Right renal pelvis (tissue), 4 donors: ENCODE measurements at regions not wholly inside any gene's neighbourhood (a gene's known extent, or its start where the extent isn't known, plus 50 kb on each side); places are given as distances from the start of the nearest gene placed in this dataset.
A peak's percentile ranks its signal among the peaks of the same experiment; 100 is the strongest.

Source experiments
- DNase-seq, 4 donors: peaks; one replicate each; pipeline ENCODE4 v3.0.0-alpha.2; 2013; ENCODE audit warnings: low read depth in 4 of 4, low spot score in 3 of 4, missing footprints in 1 of 4

DNA sequence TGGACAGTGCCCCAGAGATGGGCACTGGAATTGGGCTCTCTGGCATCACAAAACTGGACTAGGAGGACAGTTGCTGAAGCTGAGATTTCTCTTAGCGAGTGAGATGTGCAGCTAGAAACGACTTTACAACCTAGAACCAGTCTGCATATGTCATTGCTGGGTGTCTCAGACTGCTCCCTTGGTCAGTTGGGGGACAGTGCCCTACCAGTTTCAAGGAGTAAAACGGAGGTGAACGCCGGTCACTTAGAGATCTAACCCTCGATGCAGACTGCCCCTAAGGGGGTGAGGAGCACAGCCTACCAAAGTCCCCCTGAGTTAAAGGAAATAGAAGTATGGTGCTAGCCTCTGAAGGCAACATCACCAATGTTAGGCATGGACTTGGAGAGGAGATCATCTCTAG is 704.4 kb upstream of the CDH9 start:
- no peak for DNase-seq

DNA sequence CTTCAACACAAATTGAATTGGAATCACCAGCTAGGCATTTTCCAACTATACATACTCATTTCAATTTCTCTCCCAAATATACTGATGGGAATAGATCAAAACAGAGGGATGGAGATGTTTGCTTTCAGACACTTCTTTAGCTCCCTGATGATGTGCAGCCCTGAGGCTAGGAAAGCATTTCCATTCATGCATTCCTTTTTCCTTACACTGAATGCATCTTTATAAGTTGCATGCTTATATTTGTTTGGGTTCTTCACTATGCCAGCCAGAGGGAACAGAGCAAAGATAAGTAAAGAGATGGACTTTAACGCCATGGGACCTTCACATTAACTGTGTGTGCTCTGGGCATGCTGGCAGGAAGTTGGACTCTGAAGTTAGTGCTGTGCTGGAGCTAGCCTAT is 696.5 kb upstream of the CDH9 start:
- no peak for DNase-seq

DNA sequence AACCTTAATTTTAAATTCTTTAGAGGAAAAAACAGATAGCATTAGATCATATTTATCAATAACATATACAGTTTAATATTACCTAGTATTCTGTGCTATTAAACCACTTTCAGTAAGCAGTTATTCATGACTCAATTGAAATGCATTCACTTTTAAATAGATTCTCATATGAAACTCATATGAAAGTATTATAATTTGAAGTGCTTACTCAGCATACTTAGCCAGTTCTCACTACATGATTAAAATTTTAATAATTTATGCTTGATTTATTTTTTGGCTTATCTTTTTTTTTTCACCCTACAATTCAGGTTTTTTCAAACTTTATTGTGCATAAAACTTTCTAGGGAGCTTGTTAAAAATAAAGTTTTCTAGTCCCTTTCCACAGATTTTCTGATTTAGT is 694.9 kb upstream of the CDH9 start:
- DNase-seq: no peak

DNA sequence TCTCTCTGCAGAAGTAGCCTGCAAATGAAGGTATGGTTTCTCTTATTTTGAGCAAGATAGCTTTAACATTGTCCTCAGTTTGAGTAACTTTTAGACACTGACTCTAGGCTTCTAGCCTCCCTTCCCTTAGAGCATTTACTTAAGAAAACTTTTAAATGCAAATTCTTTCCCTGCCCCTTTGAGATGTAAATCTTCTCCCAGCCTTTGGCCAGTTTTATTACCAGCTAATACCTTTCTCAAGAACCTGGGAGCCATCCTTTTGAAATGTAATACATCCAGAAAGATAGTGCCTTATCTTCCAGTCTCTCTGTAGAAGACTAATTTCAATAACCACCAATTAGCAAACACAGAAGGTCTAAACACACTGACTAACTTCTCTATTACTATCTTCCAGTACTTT is 688.9 kb upstream of the CDH9 start:
- no peak for DNase-seq

DNA sequence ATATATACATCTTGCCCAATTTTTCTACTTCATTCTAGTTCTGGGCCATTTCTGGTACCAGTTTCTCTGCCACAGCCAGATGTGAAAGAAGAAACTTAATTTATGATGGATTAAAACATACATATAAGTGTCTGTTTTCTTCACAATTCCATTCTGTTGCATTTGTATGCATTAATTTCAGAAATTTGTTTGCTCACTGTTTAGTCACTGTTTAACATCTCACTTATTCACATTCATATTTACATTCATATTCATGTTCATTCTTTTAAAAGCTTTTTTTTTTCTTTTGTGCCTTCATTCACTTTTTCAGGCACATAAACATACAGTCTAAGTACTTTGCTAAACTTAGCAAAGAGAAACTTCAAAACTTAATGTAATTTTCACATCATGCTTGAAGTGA is 684.0 kb upstream of the CDH9 start:
- no peak for DNase-seq

DNA sequence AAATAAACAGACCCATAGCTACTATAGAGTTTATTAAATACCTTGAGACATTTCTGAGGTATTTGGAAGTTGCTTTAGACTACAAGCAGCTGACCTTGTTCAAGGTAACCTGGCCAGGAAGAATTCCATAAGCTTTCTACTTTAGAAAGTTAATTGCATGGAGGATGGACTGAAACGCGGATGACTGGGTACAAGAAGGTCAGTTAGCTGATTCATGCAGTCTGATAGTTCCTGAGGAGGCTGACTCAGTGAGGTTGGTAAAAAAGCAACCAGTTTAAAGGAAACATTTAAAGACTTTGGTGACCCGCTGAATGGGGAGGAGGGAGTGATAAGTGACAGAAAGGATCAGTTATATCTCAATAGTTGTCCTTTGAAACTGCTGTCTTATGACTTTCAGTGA is 670.1 kb upstream of the CDH9 start:
- DNase-seq: no peak

DNA sequence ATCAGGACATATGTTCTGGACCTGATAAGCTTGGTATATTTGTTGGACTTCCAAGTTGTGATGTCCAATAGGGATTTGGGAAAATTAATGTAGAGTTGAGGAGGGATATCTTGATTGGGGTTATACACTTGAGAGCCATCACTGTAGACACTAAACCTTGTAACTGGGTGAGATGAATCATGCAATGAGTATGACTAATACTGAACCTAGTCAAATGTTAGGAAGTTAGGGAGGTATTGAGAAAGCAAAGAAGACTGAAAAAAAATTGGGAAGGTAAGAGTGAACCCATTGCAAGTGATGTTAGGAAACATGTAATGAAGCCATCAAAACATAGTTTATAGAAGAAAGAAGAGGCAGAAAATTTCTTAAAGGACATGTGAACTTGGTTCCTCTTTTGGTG is 668.4 kb upstream of the CDH9 start:
- DNase-seq: no peak

DNA sequence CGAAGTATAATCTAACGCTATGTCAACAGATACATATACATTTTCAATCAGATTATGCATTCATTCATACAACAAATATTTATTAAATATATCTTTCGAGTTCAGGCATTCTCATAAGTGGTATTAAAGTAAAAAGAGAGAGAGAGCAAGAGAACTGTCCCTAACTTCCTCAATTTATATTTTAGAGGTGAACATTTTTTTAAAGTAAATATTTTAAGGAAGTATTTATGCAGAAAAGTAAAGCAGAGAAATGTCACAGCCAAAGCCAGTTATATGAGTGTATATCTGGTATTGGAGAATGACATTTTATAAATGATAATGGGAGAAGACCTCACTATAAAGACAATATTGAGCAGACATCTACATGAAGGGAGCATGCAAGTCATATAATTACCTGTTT is 667.3 kb upstream of the CDH9 start:
- no peak for DNase-seq

DNA sequence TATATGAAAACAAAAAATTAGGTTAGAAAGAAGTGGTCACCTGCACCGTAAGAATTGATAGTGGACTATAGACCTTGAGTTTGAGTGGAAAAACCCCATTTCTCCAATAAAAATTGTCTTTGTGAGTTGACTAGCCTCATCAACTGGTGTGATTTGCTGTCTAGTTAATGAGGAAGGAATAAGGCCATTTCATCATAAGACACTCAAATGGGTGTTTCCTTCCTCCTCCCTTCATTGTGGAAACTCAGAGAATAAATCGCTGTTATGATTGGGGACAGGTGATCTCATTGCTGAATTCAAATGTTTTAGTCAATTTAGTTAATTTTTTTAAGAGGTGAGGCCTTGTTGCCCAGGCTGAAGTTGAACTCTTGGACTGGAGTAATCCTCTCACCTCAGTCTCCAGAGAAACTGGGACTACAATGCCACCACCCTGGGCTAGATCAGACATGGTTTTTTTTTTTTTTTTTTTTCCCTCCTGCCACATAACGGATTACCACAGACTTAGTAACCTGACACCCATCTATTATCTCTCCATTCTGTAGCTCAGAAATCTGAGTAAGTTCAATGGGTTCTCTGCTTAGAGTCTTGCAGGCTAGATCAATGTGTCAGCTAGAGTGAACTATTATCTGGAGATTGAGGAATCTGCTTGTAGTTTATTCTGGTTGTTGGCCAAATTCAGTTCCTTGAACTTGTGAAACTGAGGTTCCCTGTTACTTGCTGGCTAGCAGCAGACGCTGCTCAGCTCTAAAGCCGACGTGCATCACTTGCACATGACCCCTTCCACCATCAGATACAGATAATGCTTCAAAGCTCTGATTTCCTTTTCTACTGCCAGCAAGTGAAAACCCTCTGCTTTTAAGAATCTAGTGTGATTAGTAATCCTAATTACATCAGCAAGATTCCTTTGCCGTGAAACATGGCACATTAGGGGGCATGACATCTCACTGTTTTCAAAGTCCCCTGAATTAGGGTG is 663.8 kb upstream of the CDH9 start:
- DNase-seq: no peak

DNA sequence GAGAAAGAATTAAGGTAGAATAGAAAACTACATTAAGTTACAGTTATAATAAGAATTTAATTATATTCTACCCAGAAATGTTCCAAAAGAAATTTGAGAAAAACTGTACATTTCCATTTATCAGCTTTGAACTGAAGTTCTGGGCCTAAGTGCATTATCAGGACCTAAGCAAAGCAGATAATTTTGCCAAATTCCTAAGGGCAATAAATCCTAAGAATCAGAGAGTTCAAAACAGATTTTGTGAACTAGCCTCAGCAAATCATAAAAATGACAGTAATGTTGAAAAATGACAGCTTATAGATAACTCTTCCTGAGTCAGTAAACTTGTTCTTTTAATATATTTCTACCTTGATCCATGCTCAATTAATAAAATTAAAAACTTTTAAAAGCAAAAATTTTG is 662.1 kb upstream of the CDH9 start:
- no peak for DNase-seq

DNA sequence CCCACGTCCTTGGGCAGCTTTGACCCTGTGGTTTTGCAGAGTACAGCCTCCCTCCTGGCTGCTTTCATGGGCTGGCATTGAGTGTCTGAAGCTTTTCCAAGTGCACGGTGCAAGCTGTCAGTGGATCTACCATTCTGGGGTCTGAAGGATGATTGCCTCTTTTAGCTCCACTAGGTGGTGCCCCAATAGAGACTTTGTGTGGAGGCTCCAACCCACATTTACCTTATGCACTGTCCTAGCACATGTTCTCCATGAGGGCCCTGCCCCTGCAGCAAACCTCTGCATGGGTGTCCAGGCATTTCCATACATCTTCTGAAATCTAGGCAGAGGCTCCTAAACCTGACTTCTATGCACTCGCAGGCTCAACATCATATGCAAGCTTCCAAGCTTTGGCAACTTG is 644.2 kb upstream of the CDH9 start:
- no peak for DNase-seq

DNA sequence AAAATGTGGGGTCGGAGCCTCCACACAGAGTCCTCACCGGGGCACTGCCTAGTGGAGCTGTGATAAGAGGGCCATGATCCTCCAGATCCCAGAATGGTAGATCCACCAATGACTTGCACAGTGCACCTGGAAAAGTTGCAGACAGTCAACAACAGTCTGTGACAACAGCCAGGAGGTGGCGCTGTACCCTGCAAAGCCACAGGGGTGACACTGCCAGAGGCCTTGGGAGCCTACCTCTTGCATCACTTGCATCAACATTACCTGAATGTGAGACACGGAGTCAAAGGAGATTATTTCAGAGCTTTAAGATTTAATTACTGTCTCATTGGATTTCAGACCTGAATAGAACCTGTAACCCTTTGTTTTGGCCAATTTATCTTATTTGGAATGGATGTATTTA is 614.1 kb upstream of the CDH9 start:
- DNase-seq: no peak

DNA sequence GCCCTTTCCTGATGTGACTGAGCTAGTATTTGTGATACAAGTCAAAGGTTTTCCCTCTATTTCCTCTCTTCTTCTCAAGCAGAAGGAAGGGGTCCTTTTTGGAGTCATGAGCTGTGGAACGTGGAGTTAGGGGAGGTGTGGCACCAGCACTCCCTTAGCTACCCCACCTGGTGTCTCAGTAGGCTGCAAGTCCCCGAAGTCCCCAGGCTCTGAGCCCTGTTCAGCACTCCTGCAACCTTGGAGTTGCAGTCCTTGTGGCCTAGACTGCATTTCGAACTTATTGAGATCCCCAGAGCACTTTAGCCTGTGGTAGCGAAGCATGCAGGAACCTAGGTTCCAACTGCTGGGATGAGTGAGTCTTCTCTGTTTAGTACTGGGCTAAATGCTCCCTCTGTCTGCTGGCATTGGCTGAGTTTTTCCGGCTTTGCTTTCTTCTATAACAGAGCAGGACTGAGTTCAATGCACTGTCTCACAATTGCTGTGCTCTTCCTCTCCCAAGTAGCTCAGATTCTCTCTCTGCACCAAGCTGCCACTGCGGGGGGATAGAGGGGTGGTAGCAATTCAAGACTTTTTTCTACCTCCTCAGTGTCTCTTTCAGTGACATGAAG is 600.7 kb upstream of the CDH9 start:
- DNase-seq: no peak

DNA sequence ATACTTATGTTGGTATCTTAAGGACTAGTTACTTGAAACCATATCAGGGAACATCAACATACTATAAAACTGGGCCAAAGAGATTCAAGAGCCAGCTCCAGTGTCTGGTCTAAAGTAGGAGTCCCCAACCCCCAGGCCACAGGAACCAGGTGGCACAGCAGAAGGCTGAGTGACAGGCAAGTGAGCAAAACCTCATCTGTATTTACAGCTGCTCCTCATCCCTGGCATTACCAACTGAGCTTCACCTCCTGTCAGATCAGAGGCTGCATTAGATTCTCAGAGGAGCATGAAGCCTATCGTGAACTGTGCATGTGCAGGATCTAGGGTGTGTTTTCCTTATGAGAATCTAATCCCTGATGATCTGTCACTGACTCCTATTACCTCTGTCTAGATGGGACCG is 581.6 kb upstream of the CDH9 start:
- DNase-seq: no peak

DNA sequence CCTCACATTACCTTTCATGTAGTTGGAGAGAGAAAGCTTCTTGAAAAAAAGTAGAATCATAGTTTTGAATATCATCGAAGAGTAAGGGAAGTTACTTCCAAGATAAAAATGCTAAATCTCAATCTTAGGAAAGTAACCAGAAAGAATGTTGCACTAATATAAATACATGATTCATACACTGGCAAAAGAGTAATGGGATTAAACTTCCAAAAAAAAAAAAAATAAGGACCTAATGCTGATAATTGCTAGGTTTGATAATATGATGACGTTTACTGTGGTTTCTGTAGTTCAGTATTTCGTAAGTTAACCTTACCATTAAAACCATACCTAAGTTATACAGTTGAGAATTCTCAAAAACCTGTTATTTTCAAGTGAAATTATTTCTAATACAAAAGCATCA is 573.8 kb upstream of the CDH9 start:
- no peak for DNase-seq

DNA sequence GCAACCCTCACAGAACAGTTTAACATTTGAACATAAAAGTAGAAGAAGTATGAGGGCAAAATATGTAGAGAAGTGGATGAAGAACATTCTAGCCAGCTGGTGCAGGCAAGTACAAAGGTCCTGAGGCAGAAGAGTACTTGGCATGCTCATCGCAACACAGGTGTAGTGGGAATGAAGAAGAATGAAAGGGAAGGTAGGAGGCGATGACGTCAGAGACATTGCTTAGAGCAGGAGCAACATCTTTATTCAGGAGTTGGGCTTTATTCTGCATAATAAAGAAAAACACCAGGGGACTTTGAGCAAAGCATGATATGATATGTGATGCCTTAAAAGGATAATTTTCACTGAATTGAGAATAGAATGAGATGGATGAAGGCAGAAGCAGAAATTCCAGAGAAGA is 570.6 kb upstream of the CDH9 start:
- DNase-seq: no peak

DNA sequence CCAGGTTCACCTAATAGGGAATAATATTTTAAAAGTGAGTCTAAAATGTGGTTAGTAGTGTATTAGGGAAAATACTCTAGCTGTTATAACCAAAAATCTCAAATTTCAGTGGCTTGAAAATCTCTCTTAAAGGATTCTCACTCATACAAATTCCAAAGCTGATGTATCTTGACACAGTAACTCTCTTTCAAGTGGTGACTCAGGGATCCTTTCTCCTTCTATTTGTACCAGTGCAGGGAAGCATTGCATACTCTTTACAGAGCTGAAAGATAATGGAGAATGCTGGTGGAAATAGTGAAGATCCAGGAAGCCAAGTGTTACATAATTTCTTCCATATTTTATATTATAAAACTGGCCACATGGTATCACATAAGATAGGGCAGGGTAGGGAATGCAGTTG is 560.2 kb upstream of the CDH9 start:
- DNase-seq: no peak

DNA sequence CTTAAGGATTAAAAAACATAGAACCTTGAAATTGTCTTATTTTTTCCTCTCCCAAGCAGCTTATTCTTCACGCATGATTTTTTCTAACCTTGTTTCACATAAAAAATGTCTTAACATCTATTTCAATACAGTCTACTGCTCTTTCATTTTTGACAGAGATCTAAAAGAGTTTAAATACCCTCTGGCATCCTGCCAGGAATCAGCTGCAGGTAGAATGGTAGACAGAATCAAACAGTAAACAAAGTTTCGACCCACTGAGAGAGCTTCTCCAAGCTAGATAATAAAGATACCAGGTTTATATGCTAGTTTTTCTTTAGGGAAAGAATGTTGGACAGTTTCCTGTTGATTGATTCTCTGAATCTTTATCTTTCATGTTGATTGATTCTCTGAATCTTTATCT is 555.8 kb upstream of the CDH9 start:
- DNase-seq: no peak

DNA sequence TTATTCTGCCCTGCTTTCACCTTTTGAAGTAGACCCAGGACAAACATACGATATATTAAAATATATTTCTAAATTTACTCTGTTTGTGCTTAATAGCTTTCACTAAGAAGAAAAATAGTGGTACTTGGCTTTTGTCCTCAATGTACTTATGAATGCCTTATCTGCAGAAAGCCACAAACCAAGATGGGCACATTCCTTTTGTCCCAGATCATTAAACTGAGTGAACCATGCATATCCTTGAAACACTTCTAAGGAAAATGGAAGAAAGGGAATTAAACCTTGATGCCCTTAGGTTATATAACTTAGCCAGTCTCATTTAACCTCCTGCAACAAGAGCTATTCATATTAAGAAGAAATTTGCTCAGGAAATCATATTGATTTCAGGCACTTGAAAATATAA is 553.8 kb upstream of the CDH9 start:
- peak in 2 of 4 donors; percentile 3 to 7 for DNase-seq

DNA sequence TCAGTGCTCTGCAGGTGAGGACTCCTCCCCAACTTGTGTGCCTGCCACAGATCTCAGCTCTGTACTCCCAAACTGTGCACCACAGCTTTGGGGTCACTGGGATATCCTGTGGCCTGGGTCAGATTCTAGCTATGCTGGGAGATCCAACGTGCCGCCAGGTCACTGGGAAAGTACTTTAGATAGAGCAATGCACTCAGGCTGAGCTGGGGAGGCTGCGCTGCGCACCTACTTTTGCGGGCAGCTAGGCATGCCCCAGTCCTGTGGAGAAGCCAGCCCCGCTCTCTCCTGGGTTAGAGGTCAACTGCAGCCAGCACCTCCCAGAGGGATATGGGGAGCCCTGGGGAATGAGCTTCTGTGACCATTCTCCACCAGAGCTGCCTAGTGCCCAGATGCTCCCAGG is 552.1 kb upstream of the CDH9 start:
- no peak for DNase-seq

DNA sequence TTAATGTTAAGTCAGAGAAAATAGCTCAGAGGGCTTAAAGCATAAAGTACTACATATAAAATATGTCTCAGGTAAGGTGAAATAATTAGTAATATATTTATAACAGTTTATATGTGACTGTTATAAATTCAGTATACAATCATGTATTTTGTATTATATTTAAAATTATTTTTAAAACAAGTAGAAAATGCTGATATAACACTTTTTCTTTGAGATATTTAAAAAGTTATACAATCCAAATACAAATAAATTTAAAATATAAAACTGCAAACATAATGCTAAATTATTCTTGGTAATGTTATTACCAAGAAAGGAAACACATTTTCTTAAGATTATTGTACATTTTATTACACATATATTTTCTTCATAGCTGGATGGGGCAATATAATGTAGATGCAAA is 539.9 kb upstream of the CDH9 start:
- DNase-seq: no peak

DNA sequence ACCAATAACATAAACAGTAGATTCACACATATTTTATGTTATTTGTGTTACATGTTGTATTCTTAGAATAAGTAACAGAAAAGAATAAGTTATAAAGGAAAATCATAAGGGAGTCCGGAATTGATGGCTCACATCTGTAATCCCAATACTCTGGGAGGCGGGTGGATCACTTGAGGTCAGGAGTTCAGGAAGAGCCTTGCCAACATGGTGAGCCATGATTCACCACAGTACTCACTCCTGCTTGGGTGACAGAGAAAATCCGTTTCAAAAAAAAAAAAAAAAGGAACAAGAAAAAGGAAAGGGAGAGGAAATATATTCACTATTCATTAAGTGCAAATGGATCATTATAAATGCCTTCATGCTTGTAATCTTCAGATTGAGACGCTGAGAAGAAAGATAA is 533.3 kb upstream of the CDH9 start:
- DNase-seq: no peak
